Activated CD8-positive, alpha-beta memory T cell treated with anti-CD3 and anti-CD28 coated beads for 36 hours (primary cell): ENCODE measurements at regions not wholly inside any gene's neighbourhood (a gene's known extent, or its start where the extent isn't known, plus 50 kb on each side); places are given as distances from the start of the nearest gene placed in this dataset.
"Not testable (repeated sequence)": the region's sequence is repeated elsewhere in the genome, so short reads cannot be mapped to it uniquely, and the experiment has no call there.

Experiments used
- CTCF ChIA-PET: fragments of 350-600 bp; sonication (Branson Sonifier 250); formaldehyde crosslinking; loops from one replicate; lab custom pipeline; 2021; ENCODE audit warnings: antibody characterized with exemption; lab: Charles Lee
- POLR2A ChIA-PET: fragments of 350-600 bp; sonication (Branson Sonifier 250); formaldehyde crosslinking; loops from one replicate; lab custom pipeline; 2021; ENCODE audit warnings: antibody characterized with exemption; lab: Charles Lee

DNA sequence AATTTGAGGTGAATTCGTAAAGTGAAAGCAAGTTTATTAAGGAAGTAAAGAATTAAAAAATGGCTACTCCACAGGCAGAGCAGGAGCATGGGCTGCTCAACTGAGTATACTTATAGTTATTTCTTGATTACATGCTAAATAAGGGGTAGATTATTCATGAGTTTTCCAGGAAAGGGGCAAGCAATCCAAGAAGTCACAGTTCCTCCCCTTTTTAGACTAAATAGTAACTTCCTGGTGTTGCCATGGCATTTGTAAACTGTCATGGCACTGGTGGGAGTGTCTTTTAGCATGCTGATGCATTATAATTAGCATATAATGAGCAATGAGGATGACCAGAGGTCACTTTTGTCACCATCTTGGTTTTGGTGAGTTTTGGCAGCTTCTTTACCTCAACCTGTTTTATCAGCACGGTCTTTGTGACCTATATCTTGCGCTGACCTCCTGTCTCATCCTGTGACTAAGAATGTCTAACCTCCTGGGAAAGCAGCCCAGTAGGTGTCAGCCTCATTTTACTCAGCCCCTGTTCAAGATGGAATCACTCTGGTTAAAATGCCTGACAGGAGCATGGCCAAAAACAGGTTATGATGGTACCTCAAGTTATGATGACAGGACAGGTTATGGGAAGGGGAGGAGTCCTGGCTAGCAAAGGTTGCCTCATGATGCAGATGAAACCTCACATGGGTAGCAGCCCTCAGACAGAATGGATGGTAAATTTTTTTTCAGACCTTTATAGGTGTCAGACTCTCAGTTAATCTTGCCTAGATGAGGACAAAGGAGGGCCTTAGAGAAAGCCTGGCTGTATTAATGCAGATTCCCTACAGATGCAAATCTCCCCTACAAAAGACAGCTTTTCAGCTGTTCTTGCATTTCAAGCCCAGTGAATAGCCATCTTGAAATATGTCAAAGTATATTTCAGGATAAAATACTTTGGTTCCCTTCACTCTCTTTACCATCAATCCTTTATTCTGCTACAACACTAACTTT lies 49.7 kb downstream of the SIPA1L2 start:
- ChIA-PET POLR2A (no interaction called here), CTCF (interaction anchor here (1.5 kb wide), 1 partner anchor 49 kb away, joined by 6 read pairs; the partner anchor contains the start of gene SIPA1L2)

DNA sequence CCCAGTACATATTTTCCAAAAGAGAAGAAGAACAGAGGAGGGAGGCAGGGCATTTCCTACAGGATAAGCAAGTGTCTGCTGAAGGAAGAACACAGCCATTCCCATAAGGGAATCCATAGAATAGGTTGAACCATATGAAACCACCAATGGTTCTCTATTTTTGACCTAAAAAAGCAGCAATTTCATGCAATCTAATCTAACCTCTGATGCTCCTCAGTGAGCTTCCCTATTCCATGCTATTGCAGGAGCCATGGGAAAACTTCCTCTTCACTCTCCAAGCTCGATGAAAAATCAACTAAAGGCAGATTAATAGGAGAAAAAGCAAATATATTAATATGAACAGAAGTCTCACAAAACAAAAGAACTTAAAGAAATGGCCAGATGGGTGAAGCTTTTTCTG lies 50.5 kb downstream of the SIPA1L2 start:
- POLR2A ChIA-PET: interaction anchor here (0.6 kb wide), 1 partner anchor 19 kb away, joined by 3 read pairs; no protein-coding TSS in a partner anchor
- CTCF ChIA-PET: interaction anchor here (1.5 kb wide), 1 partner anchor 50 kb away, joined by 6 read pairs; the partner anchor contains the start of gene SIPA1L2

DNA sequence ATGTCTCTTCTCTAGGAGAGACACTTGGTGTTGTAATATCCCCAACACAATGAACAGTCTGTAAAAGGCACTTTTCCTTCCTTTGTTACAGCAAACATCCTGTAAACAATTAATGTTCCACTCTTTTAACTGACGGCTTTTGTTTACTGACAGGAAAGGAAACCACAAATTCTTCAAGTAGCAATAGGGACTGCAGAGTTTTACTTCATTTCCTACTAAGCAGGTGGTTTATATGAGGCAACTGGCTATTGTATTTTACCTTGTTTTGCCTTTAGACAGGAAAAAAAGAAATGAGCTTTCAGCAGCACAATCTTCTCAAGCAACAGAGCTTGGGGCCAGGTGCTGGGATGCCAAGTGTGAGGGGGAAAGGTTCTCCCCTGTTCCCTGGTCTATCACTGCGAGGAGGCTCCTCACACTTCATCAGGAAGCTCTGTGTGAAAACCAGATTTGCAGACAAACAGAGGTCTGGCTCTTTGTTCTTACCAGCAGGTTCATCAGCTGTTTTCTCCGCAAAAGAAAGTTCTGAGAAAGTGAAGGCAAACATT lies 51.2 kb downstream of the SIPA1L2 start:
- POLR2A ChIA-PET: interaction anchor here (0.6 kb wide), 1 partner anchor 20 kb away, joined by 3 read pairs; no protein-coding TSS in a partner anchor

DNA sequence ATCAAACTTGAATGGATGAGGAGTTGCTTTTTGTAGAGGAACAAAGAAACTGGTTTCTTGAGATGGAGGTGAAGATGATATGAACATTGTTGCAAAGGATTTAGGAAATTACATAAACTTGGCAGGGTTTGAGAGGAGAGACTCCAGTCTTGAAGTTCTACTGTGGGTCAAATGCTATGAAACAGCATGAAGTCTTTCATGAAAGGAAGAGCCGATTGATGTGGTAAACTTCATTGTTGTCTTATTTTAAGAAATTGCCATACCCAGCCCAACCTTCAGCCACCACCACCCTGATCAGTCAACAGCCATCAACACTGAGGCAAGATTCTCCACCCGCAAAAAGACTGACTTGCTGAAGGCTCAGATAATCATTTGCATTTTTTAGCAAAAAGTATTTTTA lies 52.2 kb downstream of the SIPA1L2 start:
- ChIA-PET POLR2A (no interaction called here), CTCF (no interaction called here)

More for the DNA sequence above, 51.2 kb downstream of the SIPA1L2 start:
- CTCF ChIA-PET: interaction anchor here (1.5 kb wide), 1 partner anchor 51 kb away, joined by 6 read pairs; the partner anchor contains the start of gene SIPA1L2

DNA sequence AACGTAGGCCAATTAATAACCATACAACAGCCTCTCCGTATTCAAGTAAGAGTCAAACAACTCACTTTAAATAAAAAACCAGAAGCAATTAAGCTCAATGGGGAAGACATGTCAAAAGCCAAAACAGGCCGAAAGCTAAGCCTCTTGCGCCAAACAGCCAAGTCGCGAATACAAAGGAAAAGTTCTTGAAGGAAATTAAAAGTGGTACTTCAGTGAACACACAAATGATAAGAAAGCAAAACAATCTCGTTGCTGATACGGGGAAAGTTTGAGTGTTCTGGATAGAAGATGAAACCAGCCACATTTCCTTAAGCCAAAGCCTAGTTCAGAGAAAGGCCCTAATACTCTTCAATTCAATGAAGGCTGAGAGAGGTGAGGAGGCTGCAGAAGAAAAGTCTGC lies 53.4 kb downstream of the SIPA1L2 start:
- ChIA-PET CTCF (no interaction called here), POLR2A (no interaction called here)

DNA sequence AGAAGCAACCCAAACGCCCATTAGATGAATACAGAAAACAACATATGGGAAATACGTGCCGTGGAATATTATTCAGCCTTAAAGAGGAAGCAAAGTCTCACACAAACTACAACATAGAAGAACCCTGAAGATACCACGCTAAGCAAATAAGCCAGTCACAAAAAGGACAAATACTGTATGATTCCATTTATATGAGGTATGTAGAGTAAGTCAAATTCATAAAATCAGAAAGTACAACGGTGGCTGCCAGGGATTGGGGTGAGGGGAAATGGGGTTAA lies 54.2 kb downstream of the SIPA1L2 start:
- ChIA-PET POLR2A (no interaction called here), CTCF (no interaction called here)

DNA sequence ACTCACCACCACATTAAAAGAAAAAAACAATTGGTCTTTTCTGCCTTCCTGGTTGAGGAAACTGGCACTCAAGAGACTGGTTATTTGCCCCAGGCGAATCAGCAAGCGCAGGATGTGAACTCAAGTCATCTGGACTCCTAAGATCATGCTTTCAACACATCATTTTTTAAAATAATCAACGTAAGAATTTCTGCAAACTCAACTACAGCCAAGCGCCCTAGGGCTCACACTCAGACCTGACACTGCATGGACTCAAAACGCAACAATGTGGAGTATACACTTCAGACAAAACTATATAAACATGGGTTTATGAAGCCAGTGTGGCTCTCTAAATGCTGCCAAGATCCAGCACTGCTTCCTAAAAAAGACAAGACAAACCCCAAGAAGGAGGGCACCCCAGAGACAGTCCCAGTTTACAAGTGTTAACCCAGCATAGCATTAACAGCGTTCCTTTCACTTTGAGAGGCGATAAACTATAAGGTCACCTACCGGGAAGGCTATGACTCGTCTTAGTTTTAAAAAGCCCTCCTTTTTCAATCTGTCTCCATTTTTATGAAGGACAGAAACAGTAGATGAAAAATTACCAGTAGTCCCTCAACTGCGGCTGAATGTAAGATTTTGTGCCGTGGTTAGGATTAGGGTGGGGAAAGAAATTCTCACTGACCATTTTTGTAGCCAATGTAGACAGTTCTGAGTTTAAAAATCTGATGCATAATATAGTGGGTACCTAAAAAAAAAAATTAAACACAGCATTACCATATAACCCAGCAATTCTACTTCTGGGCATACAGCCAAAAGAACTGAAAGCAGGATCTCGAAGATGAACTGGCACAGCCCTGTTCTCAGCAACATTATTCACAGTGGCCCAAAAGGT lies 54.8 kb downstream of the SIPA1L2 start:
- ChIA-PET CTCF (no interaction called here), POLR2A (no interaction called here)

DNA sequence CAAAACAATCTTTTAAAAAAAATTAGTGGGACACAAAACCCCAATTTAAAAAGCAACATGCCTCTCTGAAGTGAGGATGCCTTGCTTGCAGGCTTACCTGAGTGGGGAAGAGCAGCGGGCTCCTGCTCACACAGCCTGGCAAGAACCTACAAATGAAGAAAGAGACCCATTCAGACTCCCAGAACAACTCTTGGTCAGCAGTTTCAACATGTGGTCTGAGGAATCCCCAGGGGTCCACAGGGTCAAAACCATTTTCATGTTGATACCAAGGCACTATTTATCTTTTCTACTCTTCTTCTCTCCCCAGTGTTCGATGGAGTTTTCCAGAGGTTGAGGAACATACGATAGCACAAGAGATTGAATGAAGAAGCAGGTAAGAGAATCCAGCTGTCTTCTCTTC lies 55.9 kb downstream of the SIPA1L2 start:
- ChIA-PET CTCF (no interaction called here), POLR2A (no interaction called here)

DNA sequence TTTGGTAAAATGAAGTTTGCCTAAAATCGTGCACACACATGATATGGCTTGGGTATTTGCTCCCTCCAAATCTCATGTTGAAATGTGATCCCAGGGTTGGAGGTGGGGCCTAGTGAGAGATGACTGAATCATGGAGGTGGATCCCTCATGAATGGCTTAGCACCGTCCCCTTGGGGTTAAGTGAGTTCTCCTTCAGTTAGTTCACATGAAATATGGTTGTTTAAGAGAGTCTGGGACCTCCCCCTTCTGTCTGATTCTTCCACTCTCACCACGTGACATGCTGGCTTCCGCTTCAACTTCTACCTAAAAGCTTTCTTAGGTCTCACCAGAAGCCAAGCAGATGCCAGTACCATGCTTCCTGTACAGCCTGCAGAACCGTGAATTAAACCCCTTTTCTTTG lies 58.4 kb downstream of the SIPA1L2 start:
- POLR2A ChIA-PET: no interaction called here

DNA sequence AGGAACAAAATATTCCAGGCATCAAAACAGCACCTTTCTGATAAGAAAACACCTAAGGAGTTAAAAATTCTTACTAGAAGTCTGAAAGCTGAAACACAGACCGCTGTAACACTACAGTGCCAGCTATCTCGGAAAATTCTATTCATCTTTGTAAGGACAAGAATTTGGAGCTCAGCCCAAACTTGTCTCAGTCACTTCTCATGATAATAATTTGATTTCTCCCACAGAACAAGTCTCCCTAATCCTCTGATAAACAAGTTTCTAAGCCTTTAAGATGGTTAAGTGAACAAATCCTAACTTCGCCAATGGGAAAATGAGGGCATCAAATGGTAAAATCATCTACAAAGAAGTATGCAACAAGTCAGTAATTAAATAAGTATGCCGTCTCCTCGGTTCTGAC lies 59.9 kb downstream of the SIPA1L2 start:
- CTCF ChIA-PET: no interaction called here
- POLR2A ChIA-PET: interaction anchor here (0.6 kb wide), 1 partner anchor 202 kb away, joined by 10 read pairs; no protein-coding TSS in a partner anchor

More for the DNA sequence above, 58.4 kb downstream of the SIPA1L2 start:
- CTCF ChIA-PET: no interaction called here

DNA sequence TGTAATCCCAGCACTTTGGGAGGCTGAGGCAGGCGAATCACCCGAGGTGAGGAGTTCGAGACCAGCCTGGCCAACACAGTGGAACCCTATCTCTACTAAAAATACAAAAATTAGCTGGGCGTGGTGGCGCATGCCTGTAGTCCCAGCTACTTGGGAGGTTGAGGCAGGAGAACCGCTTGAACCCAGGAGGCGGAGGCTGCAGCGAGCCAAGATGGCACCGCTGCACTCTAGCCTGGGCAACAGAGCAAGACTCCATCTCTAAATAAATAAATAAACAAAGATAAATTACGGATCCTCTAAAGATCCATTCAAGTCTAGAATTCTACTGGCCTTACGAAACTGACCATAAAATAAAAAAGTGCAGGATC lies 60.4 kb downstream of the SIPA1L2 start:
- POLR2A ChIA-PET, CTCF ChIA-PET: not testable (repeated sequence)

DNA sequence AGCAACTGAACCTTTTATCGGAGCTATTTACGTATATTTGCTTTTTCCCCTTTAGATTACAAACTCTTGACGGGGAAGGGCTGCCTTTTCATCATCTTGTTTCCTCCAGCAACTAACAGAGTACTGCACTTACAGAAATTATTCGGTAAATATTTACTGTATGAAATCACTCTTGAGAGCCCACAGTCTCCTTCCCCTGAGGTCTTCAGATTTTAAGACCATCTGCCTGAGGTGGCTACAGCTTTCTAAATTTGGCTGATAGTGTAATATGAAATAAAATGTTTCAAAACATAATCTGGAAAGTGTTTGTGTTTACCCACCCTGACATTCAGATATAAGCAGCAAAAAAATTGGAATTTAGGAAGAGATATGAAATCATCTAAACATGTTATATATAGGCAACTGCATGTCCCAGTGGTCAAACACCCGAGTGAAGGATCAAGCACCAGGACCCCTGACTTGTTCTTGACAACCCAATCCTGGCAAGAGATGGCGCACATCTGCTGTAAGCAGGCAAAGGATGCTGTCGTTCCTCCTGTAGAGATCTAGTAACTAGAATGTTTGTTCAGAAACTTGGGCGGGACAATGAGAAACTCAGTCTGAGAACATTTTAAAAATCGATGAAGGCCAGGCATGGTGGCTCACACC lies 60.9 kb downstream of the SIPA1L2 start:
- CTCF ChIA-PET: no interaction called here
- POLR2A ChIA-PET: no interaction called here

DNA sequence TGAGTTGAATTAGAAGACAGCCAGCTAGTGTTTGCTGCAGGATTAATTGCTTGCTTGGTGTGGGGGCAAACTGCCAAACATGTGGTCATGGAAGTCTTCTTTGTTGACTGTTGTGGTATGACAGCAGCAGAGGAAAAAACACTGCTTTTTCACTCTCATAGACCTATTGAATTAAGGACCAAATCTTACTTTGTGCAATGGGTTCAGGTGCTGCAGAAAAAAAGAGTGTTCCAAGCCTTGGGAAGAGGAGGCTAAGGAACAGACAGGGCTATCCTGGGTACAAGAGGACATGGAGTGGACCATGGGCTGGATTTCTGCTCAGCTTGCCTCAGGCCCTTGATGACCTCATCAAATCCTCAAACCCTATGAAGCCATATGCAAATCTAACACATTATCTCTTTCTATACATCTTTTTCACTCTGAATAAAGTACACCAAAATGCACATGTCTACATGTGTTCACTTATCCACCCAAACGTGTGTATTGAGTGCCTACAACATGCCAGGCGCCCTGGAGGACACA lies 61.5 kb downstream of the SIPA1L2 start:
- ChIA-PET POLR2A (no interaction called here), CTCF (no interaction called here)

DNA sequence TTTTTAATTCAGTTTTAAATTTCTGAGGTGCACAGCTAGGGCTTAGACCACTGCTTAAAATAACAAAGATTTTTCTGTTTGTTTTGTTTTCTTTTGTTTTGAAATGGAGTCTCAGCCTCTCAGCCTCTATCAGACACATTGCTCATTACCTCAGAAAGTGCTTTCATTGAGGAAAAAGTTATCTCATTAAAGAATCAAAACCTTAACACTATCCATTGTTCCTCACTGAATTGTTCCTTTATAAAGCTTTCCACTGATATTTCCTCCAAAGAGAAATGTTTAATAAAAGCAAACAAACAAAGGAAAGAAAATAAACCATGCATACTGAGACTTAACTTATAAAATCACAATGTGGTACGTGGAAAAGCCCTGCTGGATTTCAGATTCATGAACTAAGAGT lies 63.8 kb downstream of the SIPA1L2 start:
- POLR2A ChIA-PET: no interaction called here
- CTCF ChIA-PET: no interaction called here

DNA sequence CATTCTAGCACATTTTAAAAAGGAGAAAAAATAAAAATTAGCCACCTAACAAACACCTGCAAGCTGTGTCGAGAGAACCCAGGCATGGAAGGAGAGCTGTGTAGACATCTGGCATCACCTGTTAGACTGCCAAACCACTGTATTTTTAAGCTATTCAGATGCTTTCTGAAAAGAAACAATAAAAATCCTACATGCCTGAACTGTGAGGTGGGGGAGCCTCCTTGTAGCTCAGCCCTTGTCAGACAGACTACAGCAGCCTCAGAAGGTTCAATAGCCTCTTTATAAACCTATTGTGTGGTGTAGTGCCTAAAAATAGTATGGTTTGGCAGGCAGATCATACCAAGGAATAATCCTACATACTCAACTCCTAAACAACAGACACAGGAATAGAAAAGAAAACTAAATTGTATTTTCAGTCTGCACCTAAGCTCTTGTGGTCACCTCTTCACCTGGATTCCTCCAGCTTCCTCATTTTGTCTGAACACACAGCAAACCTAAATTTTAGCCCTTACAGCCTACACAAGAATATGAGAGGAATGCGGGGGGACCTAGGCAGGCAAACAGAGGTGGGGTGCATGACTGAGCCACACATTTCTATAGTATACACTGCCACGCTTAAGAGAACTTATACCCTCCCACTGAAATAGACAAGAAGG lies 67.0 kb downstream of the SIPA1L2 start:
- ChIA-PET CTCF (no interaction called here), POLR2A (interaction anchor here (0.6 kb wide), 1 partner anchor 164 kb away, joined by 5 read pairs; no protein-coding TSS in a partner anchor)

DNA sequence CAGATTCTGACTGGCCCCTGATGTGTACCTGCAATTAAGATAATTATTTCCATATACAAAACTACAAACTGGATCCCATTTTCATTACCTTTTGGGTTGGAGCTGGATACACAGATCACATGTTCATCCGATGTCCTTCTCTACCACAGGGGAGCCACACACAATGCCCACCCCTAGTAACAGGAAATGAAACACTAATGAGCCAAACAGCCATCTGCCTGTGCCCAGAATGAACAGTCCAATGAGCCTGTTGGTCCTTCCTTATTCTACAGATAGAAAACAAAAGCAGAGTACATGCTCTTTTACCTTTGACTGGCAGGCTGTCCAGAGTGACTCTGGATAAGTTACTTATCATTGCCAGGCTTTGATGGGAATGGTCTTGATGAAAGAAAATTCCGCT lies 68.6 kb downstream of the SIPA1L2 start:
- ChIA-PET POLR2A (no interaction called here), CTCF (no interaction called here)

DNA sequence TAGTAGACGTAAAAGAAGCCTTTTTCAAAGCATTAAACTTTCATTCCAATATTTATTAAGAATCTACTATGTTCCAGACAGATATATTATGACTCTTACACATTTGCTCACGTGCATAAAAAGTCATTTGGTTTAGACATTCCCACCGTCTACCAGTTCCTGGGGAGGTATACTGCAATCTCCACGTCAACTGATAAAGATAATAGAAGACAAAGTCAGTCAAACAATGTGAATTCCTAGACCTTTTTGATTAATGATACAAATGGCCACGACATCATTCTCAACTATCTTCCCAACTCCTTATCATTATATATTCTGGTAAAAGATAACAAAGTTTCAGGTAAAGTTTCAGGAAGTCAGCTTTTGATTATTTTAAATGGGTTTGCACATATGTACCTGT lies 69.0 kb downstream of the SIPA1L2 start:
- ChIA-PET POLR2A (no interaction called here), CTCF (no interaction called here)

DNA sequence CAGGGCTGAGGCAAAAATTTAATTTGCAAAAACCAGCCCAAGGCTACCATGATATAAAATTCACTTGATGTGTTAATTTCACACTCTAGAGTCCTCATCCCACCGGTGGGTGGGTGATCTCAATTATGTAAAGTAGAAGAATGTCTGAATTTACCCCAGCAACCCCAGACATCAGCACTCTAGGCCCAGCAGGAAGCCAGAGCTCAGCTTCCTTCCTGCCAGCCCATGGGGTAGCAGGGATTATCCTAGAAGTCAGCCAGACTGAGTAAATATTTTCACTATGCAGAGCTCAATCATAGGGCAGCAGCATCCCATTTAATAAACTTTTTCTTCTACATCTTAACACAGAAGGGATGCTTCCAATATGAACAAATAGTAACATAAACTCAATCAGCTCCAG lies 71.0 kb downstream of the SIPA1L2 start:
- CTCF ChIA-PET: no interaction called here

More for the DNA sequence above, 71.0 kb downstream of the SIPA1L2 start:
- POLR2A ChIA-PET: no interaction called here
